KBM-7 (cell line): ENCODE measurements at regions not wholly inside any gene's neighbourhood (a gene's known extent, or its start where the extent isn't known, plus 50 kb on each side); places are given as distances from the start of the nearest gene placed in this dataset.
A peak's percentile ranks its signal among the peaks of the same experiment; 100 is the strongest.

Source experiments
- DNase-seq: peaks from one replicate; pipeline ENCODE4 v3.0.0-alpha.2; 2015
- in situ Hi-C: fragments of 300-500 bp; cut with MboI; formaldehyde crosslinking; loops from 2 replicates; pipeline ENCODE4 v1.14.3; 2020; ENCODE audit warnings: low sequenced_read_pairs, low pct_unique_long_range_greater_than_20kb, mixed read lengths

DNA sequence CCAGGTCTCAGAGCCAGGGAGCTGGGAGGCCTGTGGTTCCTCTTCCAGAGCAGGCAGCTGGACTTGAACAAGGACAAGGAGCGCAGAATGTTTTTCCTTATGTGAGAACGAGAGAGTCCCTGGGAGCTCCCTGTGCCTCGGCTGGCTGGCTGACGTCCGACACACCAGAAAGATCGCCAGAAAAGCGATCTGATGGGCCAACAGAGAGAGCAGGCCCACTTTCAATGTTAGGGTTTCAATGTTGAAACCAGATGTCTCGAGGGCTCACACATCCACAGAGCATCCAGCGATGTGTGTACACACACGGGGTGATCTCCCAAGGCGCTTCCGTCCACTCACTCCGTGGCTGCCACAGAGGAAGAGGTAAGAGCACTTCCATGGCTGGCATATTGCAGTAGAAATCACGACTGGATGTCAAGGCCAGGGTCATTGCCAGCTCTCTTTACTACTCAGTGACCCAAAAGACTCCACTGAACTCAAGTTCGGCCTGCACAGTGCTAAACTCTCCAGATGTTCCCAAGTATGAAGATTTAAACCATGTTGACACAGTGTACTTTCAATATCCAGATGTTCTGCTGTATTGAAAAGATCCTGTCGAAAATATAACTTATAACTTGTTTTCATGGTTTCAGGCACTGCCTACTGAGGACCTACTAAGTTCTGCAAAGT, 70.8 kb upstream of the FOXC1 start:
- DNase-seq, result no peak
- in situ Hi-C loops, result no loop called here

DNA sequence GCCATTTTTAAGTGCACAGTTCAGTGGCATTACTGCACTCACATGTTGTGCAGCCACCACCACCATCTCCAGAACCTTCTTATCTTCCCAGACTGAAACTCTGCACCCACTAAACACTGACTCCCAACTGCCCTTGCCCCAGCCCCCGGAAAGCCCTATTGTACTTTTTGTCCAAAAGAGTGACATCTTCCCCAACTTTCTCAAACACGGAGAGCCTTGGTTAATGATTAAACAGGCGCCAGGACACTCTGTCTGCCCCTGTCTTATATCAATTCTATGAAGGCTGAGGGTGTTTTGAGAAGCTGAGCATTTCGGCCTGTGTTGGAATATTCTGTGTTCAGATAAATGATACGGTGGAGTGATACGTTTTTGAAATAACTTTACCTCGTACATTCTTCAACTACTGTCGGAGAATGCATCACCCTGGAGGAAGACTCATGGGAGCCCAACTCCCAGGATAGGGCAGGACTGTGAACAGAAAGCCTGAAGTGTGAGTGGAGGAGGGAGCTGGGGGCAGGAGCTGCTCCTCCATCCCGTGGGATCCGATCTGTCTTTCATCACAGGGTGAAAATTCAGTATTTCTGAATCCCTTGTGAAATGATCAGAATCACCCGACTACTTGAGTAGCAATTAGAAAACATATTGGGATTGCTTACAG, 68.7 kb upstream of the FOXC1 start:
- in situ Hi-C loops, result no loop called here
- no peak for DNase-seq

DNA sequence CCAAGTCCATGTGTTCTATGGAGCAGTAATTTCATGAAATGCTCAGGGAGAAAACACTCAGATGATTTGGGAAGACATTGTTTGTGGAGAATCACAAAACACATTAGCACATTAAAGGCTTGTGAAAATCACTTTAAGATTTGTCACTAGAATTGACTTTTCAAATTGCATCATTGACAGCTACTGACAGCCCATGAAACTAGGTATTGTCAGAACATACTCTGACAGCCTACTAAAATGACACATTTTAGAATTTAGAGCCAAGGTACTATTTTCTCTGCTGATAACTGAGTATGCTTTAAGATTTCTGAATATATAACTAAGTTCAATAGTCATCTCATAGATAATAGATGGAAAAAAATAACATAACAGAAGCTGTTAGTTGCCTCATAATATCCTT, 67.4 kb upstream of the FOXC1 start:
- in situ Hi-C loops, result no loop called here
- DNase-seq, result no peak

DNA sequence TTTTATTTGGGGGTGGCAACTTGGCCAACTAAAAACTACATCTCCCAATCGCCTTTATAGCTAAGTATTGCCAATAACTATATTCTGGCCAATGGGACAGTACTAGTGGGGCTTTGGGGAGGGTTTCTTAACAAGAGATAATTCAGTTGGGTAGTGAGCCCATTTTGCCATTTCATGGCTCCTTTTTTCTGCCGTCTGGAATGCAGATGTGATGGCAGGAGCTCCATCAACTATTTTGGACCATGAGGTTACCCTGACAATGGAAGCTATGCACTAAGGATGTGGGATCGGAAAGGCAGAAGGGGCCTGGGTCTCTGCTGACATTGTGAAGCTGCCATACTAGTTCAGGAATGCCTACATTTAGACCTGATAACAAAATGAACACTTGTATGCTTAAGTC, 67.0 kb upstream of the FOXC1 start:
- in situ Hi-C loops, result no loop called here
- DNase-seq, result no peak

DNA sequence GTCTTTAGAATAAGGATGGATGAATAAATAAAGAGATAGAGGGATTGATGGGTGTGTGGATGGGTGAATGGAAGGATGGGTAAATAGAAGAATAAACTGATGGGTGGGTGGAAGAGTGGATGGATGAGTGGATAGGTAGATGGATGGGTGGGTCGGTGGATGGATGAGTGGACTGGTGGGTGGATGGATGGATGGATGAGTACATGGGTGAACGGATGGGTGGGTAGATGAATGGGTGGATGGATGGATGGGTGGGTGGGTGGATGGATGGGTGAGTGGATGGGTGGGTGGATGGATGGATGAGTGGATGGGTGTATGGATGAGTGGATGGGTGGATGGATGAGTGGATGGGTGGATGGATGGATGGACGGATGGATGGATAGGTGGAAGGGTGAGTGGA, 65.7 kb upstream of the FOXC1 start:
- DNase-seq, result no peak
- in situ Hi-C loops, result no loop called here

DNA sequence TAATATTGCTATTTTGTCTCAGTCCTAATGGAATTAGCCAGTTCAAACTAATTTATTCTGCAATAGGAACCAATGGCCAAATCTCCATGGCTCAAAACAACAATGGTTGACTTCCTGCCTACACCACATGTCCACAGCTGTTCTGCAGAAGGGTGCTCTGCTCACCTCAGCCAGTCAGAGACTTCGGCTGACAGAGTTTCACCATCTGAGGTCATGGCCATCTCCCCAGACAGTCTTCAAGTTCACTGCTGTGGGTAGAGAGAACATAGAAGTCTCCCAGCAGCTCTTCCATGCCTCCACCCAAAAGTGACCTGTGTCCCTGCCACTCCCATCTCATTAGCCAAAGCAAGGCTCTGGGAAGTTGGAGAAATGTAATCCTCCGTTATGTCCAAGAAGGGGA, 65.1 kb upstream of the FOXC1 start:
- no peak for DNase-seq
- in situ Hi-C loops, result no loop called here

DNA sequence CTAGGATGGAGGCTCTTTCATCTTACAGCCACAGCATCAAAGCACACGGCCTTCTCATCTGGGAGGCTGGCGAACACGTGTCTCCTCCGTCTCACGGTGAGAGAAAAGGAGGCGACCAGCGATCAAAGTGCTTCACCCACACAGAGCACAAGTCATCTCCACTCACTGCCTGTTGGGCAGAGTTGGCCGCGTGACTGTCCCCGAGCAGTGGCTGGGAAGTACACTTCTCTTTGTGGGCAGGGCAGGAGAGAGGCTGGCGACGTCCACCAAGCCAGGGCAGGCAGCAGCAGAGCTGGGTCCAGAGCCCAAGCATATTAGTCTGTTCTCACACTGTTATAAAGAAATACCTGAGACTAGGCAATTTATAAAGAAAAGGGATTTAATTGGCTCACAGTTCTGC, 64.1 kb upstream of the FOXC1 start:
- in situ Hi-C loops, result no loop called here

DNA sequence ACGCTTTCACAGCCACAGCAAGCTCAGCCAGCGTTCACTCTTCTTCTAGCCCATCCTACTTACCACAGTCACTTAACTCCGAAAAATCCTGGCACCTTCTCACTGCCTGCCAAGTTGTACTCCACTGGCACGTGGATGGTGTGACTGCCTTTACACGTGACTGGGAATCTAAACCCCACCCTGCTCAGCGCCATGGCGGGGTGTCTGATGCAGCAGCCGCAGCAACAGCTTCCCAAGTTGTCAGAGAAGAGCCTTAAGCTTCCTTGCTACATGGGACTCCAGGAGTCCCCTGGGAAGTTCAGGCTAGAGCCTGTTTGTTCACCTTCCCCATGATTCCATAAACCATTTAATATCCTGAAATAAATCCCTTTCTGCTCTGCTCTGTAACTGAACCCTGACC, 61.9 kb upstream of the FOXC1 start:
- in situ Hi-C loops, result no loop called here
- DNase-seq, result no peak

More for the DNA sequence above, 64.1 kb upstream of the FOXC1 start:
- DNase-seq, result no peak

DNA sequence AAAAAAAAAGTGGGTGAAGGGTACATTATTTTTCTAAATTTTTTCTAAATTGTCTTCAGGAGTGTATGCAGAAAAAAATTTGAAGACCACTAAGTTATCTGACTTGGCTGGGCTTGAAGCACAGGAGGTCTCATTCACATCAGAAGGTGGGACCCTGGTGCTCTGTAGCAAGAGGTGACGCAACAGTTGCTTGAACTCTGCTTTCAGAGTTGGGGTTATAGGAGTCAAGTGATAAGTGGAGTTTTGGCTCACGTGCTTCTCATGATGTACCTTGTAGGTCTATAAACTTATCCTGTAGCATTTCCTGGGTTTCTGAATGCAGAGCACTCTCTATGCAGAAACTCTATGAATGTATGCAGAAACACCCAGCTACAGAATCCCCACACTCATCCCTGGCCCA, 58.5 kb upstream of the FOXC1 start:
- DNase-seq, result no peak
- in situ Hi-C loops, result no loop called here

DNA sequence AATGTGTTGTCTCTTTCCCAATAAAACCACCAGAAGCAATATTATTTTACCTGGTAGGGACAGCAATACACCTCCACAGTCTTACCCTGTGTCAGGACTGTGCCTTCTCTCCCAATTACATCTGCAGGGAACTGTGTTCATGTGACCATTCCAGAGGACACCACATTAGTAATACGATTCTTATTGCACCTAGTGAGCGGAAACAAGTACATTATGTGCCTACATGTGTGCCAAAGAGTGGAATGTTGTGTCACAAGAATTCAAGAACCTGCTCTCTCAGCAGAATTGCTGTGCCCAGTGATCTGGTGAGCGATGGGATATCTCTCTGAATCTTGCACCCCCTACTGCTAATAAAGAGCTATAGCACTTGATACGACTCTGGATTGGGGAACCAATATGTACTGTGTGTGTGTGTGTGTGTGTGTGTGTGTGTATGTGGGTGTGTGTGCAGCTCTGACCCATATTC, 57.4 kb upstream of the FOXC1 start:
- DNase-seq, result peak; percentile 17
- in situ Hi-C loops, result no loop called here

DNA sequence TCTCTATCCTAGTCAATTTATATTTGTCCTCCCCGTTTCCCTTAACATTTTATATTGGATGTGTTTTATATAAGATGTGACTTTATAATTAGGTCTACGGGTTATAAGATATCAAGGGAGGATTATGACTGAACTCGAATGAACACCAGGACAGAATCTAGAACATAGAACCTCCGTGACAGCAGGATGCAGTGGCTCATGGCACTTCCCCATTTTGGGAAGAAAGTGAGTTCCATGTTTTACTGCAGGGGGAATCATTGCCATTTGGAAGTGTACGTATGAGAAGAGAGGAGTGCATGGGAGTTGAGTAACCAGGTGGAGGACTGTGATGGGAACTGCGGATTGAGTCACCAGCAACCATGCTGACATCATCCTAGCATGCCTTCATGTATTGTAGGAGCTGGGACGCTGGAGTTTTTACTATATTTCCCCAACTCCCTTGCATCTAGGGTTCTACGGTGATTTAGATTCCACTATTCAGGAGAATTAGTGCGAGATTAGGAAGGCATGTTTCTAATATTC, 56.1 kb upstream of the FOXC1 start:
- no peak for DNase-seq
- in situ Hi-C loops, result no loop called here

DNA sequence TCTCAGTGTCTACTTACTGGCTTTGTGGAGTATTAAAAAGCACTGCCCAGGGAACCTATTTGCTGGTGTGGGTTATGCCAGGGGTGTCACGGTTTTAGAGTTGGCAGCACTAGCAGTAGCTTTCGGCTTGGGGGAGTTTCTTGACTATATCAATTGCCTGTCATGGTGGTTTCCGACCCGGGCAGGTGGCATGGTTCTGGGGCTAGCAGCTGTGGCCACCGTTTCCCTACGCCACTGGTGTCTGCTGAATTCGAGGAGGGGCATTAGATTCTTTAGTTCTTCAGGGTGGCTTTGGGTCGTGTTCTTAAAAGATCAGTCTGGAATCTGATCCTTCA, 55.6 kb upstream of the FOXC1 start:
- in situ Hi-C loops, result no loop called here
- DNase-seq, result no peak

DNA sequence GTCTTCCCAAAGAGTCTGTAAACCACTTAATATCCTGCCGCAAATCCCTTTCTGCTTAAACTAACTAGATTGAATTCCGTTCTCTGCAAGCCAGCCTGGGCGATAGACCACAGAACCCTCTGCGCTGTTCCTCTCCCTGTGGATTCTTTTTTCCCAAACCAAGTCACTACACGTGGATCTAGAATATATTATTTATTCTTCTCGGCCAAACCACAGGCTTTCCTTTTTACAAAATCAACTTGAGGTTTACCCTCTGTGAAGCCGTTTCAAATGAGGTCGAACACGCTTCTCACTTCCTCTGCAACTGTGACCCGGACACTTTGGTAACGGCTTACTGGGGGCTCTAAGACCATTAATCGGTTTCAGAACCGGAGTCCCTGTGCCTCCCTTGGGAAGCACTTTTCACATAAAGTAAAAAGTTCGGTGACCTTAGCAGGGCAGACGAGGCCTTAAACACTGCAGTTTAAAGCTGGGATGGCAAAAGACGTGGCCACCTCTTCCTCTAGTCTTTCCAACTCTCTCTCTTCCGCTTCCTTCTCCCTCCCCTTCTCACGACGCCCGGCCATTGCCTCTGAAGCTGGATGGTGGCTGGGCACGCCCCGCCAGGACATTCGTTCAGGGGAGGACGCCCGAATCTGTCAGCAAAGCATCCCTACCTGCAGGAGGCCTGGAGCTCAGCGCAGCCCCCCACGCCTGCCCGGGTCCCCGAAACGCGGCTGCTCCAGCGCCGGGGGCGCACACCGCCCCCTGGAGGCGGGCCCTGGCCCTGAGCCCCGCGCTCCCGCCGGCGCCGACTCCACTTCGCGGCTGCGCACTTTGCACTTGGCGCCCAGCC, 55.0 kb upstream of the FOXC1 start:
- no peak for DNase-seq
- in situ Hi-C loops, result no loop called here

DNA sequence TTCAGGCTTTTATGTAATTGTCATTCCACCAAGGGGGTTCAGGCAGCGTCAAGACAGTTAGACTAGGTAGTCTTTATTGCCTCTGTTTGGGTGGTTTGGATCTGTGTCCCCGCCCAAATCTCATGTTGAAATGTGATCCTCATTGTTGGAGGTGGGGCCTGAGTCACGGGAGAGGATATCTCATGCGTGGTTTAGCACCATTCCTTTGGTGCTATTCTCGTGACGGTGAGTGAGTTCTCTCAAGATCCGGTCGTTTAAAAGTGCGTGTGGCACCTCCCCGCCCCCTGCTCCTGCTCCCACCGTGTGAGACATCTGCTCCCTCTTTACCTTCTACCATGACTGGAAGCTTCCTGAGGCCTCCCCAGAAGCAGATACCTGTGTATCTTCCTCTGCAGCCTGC, 51.3 kb upstream of the FOXC1 start:
- no peak for DNase-seq
- in situ Hi-C loops, result no loop called here
